ENCODE measurements at regions not wholly inside any gene's neighbourhood (a gene's known extent, or its start where the extent isn't known, plus 50 kb on each side); places are given as distances from the start of the nearest gene placed in this dataset.

DNA sequence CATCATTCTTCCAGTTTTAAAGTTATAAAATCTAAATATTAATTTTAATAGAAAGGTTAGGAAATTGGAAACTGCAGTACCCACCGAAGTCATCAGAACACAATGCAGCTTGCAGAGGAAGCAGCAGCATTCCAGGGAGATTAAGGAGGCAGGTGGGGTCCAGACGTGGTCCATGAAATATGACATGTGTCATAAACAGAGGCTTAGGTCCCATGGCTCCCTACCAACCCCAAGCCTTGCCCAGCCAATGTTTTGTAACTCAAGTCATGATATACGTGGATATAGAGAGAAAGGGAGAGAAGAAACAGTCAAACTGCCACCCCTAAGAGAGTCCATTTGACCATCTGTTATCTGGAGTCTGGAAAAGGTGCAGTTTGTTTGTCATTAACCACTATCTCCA lies 670.0 kb downstream of the TOX3 start:
- Histone ChIP-seq H3K4me3 (no peak overlapping the region), H3K27ac (no peak overlapping the region), H3K4me1 (no peaks in the 10 kb centered on the region), H3K9me3 (no peaks in the 10 kb centered on the region), H3K27me3 (no peaks in the 10 kb centered on the region), H3K36me3 (no peaks in the 10 kb centered on the region)
- TF ChIP-seq POLR2AphosphoS5 (IDR thresholded peaks at IDR 0.05; ENCODE audit: insufficient read depth in 1 of 2, low read depth in 1 of 2) (no peak), POLR2A (IDR thresholded peaks at IDR 0.05) (no peak)
- TF ChIP-seq, protein P1, sequence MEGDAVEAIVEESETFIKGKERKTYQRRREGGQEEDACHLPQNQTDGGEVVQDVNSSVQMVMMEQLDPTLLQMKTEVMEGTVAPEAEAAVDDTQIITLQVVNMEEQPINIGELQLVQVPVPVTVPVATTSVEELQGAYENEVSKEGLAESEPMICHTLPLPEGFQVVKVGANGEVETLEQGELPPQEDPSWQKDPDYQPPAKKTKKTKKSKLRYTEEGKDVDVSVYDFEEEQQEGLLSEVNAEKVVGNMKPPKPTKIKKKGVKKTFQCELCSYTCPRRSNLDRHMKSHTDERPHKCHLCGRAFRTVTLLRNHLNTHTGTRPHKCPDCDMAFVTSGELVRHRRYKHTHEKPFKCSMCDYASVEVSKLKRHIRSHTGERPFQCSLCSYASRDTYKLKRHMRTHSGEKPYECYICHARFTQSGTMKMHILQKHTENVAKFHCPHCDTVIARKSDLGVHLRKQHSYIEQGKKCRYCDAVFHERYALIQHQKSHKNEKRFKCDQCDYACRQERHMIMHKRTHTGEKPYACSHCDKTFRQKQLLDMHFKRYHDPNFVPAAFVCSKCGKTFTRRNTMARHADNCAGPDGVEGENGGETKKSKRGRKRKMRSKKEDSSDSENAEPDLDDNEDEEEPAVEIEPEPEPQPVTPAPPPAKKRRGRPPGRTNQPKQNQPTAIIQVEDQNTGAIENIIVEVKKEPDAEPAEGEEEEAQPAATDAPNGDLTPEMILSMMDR (IDR thresholded peaks at IDR 0.05) = no peak
- intact Hi-C loops (cut with DNase I) = no loop called here
- no peak for DNase-seq (ENCODE audit: extremely low spot score in 2 of 2)

DNA sequence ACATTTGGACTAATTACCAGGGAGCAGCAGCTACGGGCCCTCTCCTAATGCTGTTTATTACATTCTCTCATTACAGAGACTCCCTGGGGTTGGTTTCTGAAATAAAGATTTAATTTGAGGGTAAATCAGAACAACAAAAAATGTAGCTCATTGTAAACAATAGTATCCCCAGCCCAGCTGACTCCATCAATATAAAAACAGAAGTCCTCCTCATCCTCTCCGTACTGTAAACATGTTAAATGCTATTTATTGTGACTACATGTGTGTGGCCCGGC lies 670.4 kb downstream of the TOX3 start:
- intact Hi-C loops (cut with DNase I) = no loop called here
- no peak for DNase-seq (ENCODE audit: extremely low spot score in 2 of 2)

DNA sequence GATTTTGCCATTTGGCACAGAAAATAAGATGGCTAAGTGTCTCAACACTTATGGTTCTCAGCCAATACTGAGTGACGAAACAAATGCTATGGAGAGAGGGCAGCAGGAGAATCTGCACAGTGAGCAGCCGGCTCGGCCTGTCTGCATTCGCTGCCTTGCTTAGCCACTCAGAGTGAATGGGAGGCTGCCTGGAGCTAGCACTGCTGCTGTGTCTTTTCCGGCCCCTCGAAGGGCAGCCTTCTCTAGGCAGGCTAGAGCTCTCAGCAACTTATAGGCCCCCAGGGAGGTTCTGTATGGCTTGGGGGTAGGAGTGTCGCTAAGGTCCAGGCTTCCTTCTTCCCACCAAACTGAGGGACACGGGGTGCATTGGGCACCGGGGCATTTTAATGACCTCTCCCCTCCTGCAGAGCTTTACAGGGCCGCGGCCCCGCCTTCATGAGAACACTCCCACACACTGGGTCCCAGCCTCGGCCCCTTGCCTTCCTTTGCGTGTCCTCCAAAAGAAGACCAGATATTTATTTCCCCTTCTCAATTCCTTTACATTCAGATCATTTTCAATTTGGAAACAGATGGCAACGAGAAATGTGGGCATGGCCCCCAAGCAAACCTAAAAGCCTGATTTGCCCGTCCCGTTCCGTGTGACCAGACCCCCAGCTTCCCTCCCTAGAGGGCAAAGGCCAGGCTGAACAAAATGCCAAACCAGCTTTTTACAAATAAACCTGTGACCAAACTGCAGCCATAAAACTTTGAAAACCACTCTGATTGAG lies 670.9 kb downstream of the TOX3 start:
- intact Hi-C loops (cut with DNase I) = no loop called here
- H3K4me1 ChIP-seq = no peaks in the 10 kb centered on the region
- TF ChIP-seq POLR2A (IDR thresholded peaks at IDR 0.05) = no peak
- TF ChIP-seq, protein P1 (IDR thresholded peaks at IDR 0.05) = no peak
- no peak for TF ChIP-seq POLR2AphosphoS5 (IDR thresholded peaks at IDR 0.05; ENCODE audit: insufficient read depth in 1 of 2, low read depth in 1 of 2)
- no peaks in the 10 kb centered on the region for H3K27me3 ChIP-seq
- no peaks in the 10 kb centered on the region for H3K9me3 ChIP-seq
- H3K4me3 ChIP-seq = no peak overlapping the region
- DNase-seq (ENCODE audit: extremely low spot score in 2 of 2) = no peak
- H3K36me3 ChIP-seq = no peaks in the 10 kb centered on the region
- no peak overlapping the region for H3K27ac ChIP-seq

More for the DNA sequence above, 670.4 kb downstream of the TOX3 start:
- no peak overlapping the region for H3K27ac ChIP-seq
- no peaks in the 10 kb centered on the region for H3K27me3 ChIP-seq
- H3K4me1 ChIP-seq = no peaks in the 10 kb centered on the region
- TF ChIP-seq POLR2A (IDR thresholded peaks at IDR 0.05) (no peak), POLR2AphosphoS5 (IDR thresholded peaks at IDR 0.05; ENCODE audit: insufficient read depth in 1 of 2, low read depth in 1 of 2) (no peak)
- TF ChIP-seq, protein P1 (IDR thresholded peaks at IDR 0.05) = no peak
- H3K9me3 ChIP-seq = no peaks in the 10 kb centered on the region
- no peak overlapping the region for H3K4me3 ChIP-seq
- H3K36me3 ChIP-seq = no peaks in the 10 kb centered on the region

DNA sequence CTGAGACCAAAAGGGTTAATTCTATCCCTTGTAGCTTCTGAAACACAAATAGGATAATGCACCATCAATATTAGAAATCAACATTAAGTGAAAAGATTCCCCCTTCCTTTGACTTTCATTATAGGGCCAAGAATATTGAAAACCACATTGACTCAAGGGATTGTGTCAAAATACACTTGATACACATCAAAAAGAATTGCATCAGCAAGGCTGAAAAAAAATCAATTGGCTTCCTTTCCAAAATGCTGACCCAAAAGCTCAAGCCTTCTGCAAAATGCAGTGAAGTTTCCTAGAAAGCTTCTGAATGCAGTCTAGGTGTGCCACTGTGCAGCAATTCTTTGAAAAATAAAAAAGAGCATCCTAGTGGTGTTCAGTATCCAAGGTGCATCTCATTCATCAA lies 674.4 kb downstream of the TOX3 start:
- no peak overlapping the region for H3K4me3 ChIP-seq
- no peak overlapping the region for H3K27ac ChIP-seq
- H3K4me1 ChIP-seq = no peaks in the 10 kb centered on the region
- no peaks in the 10 kb centered on the region for H3K27me3 ChIP-seq
- no peaks in the 10 kb centered on the region for H3K9me3 ChIP-seq
- TF ChIP-seq, protein P1 (IDR thresholded peaks at IDR 0.05) = no peak
- no peak for TF ChIP-seq POLR2A (IDR thresholded peaks at IDR 0.05)
- TF ChIP-seq POLR2AphosphoS5 (IDR thresholded peaks at IDR 0.05; ENCODE audit: insufficient read depth in 1 of 2, low read depth in 1 of 2) = no peak
- no peaks in the 10 kb centered on the region for H3K36me3 ChIP-seq
- intact Hi-C loops (cut with DNase I) = no loop called here
- DNase-seq (ENCODE audit: extremely low spot score in 2 of 2) = no peak

DNA sequence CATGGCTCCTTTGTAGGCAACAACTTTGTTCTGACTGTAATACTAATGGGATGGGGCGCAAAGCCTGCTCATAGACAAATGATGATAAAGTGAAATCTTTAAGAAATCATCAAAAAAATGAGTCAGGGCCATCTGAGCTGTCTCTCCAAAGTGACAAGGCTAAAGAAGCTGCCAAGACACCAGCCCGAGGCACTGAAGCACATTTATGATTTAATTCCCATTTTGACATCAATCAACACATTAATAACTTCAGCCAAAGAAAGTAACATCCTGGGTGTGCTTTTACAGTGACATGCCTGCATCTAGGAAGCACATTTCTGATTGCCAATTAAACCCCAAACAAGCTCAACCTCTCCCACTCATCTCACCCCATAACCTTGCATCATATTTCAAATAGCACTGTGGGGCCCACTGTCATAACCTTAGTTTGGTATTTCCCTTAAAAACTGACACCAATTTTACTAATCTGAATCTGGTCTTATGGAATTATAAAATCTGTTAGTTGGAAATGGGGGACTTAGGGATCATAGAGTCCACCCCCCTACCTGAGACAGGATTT lies 676.6 kb downstream of the TOX3 start:
- H3K27me3 ChIP-seq = no peaks in the 10 kb centered on the region
- intact Hi-C loops (cut with DNase I) = no loop called here
- H3K27ac ChIP-seq = no peak overlapping the region
- TF ChIP-seq, protein P1 (IDR thresholded peaks at IDR 0.05) = no peak
- DNase-seq (ENCODE audit: extremely low spot score in 2 of 2) = no peak
- H3K4me1 ChIP-seq = no peaks in the 10 kb centered on the region
- H3K36me3 ChIP-seq = no peaks in the 10 kb centered on the region
- H3K4me3 ChIP-seq = no peak overlapping the region
- no peaks in the 10 kb centered on the region for H3K9me3 ChIP-seq

All from vagina (tissue), 2 donors.